Ascending aorta (tissue), 2 donors: ENCODE measurements at regions not wholly inside any gene's neighbourhood (a gene's known extent, or its start where the extent isn't known, plus 50 kb on each side); places are given as distances from the start of the nearest gene placed in this dataset.
A peak's percentile ranks its signal among the peaks of the same experiment; 100 is the strongest.

ENCODE experiments used
- DNase-seq, 2 donors: peaks; one replicate each; pipeline ENCODE4 v3.0.0-alpha.2; 2019; ENCODE audit warnings: low spot score in 2 of 2
- H3K27ac ChIP-seq, 2 donors: fragments of 200-600 bp; sonication (generic); one replicate each; pipeline ENCODE4 v1.5.1; 2016 to 2017; ENCODE audit warnings: mild to moderate bottlenecking in 1 of 2
- H3K27me3 ChIP-seq: fragments of 200-600 bp; sonication (generic); one replicate; pipeline ENCODE4 v1.5.1; 2017
- H3K36me3 ChIP-seq, 2 donors: fragments of 200-600 bp; sonication (generic); one replicate each; pipeline ENCODE4 v1.5.1; 2016
- H3K4me1 ChIP-seq, 2 donors: fragments of 200-600 bp; sonication (generic); one replicate each; pipeline ENCODE4 v1.5.1; 2016 to 2017; ENCODE audit warnings: mild to moderate bottlenecking in 1 of 2
- H3K4me3 ChIP-seq, 2 donors: fragments of 200-600 bp; sonication (generic); one replicate each; pipeline ENCODE4 v1.5.1; 2016 to 2017; ENCODE audit warnings: mild to moderate bottlenecking in 1 of 2
- H3K9me3 ChIP-seq, 2 donors: fragments of 200-600 bp; sonication (generic); one replicate each; pipeline ENCODE4 v1.5.1; 2016
- intact Hi-C: fragments of 100-400 bp; cut with DNase I; formaldehyde crosslinking; loops from one replicate; pipeline ENCODE4 v1.15.1; 2023
- TF ChIP-seq, protein P1 (sequence below), 3 experiments: fragments of 200-600 bp in 2 of 3; fragments of 450-650 bp in 1 of 3; sonication (generic) in 2 of 3; IDR thresholded peaks; one replicate each; pipeline ENCODE4 v1.5.1; 2016 to 2019; ENCODE audit warnings: antibody characterized with exemption in 3 of 3, mild to moderate bottlenecking in 1 of 3, moderate library complexity in 1 of 3

DNA sequence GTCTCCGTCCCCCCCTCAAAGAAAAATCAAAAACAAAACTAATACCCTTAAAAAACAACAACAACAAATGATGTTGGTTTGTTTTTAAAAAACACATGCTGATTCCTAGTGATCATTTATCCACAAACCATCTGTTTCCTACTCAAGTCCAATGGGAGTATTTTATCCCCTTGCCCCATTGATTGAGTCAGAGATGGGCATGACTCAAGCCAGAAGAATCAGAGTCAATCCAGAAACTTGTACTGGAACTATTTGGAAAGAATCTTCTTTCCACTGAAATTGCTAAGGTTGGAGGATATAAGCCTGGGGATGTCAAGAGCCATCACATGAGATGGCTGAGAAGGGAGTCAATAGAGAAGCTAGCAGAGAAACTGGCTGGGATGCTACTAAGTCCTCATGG is 176.4 kb downstream of the MIS18A start:
- no peak overlapping the region for H3K27ac ChIP-seq
- no peak overlapping the region for H3K4me3 ChIP-seq
- H3K9me3 ChIP-seq: no peaks in the 10 kb centered on the region
- H3K4me1 ChIP-seq: no peaks in the 10 kb centered on the region
- DNase-seq: no peak
- intact Hi-C loops: no loop called here
- no peaks in the 10 kb centered on the region for H3K27me3 ChIP-seq
- H3K36me3 ChIP-seq: no peaks in the 10 kb centered on the region
- TF ChIP-seq, protein P1, sequence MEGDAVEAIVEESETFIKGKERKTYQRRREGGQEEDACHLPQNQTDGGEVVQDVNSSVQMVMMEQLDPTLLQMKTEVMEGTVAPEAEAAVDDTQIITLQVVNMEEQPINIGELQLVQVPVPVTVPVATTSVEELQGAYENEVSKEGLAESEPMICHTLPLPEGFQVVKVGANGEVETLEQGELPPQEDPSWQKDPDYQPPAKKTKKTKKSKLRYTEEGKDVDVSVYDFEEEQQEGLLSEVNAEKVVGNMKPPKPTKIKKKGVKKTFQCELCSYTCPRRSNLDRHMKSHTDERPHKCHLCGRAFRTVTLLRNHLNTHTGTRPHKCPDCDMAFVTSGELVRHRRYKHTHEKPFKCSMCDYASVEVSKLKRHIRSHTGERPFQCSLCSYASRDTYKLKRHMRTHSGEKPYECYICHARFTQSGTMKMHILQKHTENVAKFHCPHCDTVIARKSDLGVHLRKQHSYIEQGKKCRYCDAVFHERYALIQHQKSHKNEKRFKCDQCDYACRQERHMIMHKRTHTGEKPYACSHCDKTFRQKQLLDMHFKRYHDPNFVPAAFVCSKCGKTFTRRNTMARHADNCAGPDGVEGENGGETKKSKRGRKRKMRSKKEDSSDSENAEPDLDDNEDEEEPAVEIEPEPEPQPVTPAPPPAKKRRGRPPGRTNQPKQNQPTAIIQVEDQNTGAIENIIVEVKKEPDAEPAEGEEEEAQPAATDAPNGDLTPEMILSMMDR (IDR thresholded peaks at IDR 0.05): no peak

DNA sequence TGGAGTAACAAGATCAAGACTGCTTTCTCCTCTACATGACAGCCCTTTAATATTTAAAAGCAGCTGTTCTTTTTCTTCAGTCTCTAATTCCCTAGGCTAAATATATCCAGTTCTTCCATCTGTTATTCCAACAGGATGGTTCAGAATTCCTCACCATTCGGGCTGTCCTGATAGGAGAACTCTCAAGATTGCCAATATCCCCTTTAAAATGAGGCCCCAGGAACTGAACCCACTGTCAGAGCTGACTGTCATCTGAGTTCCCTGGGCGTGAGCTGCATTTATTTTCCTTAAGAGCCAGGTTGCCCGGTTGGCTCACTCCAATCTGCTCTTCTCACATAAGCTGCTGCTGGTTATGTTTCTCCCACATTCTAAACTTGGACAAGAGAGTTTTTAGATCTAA is 177.6 kb downstream of the MIS18A start:
- intact Hi-C loops: no loop called here
- H3K27ac ChIP-seq: no peak overlapping the region
- no peak for DNase-seq
- H3K9me3 ChIP-seq: no peaks in the 10 kb centered on the region
- H3K4me1 ChIP-seq: no peaks in the 10 kb centered on the region
- no peaks in the 10 kb centered on the region for H3K27me3 ChIP-seq
- H3K4me3 ChIP-seq: no peak overlapping the region
- H3K36me3 ChIP-seq: no peaks in the 10 kb centered on the region
- TF ChIP-seq, protein P1 (IDR thresholded peaks at IDR 0.05): no peak

DNA sequence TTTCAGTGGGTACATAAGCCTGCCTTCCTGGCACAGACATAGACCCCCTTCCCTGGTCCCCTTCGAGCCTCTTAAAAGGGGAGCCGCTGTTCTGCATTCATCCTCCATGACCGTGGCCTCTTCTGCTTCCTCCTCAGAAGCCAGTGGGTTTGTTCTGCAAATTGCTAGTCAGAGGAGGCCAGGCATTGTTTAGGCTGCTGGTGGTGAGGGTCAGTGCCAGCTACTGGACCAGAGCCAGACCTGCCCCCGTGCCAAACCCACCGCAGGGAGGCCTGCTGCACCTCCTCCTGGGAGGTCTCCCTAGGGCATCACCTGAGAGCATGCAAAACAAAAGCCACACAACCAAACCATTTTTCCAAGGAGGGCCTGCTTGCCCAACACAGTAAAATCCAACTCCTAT is 178.4 kb downstream of the MIS18A start:
- Histone ChIP-seq H3K27ac (no peak overlapping the region), H3K27me3 (no peaks in the 10 kb centered on the region), H3K36me3 (no peaks in the 10 kb centered on the region), H3K4me1 (no peaks in the 10 kb centered on the region), H3K4me3 (no peak overlapping the region), H3K9me3 (no peaks in the 10 kb centered on the region)
- intact Hi-C loops: no loop called here
- TF ChIP-seq, protein P1 (IDR thresholded peaks at IDR 0.05): no peak
- DNase-seq: no peak

DNA sequence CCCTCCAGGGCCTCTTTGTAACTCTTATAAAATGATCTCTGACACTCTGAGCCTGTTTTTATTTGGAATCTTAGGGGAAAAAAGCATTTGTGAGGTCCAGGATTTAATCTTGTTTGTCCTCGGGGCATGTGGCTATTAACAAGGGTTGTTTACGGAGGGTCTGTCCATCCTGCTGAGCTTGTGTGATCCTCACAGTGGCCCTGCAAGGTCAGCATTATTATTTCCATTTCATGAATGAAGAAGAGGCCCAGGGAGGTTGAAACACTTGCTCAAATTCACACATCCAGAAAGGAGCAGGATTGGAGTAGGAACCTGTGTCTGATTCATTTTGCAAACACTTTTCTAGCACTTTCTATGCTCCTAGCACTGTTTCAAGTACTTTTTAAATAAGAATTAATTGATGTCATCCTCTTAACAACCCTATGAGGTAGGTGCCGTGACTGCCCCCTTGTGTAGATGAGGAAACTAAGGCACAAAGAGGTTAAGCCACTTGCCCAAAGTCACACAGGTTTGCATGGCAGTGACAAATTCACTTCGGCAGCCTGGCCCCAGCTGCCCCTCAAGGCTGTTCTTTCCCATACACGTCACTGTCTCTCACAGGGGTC is 178.9 kb downstream of the MIS18A start:
- TF ChIP-seq, protein P1 (IDR thresholded peaks at IDR 0.05): no peak
- no peak overlapping the region for H3K4me3 ChIP-seq
- no peaks in the 10 kb centered on the region for H3K27me3 ChIP-seq
- no peaks in the 10 kb centered on the region for H3K4me1 ChIP-seq
- intact Hi-C loops: no loop called here
- no peak for DNase-seq
- H3K9me3 ChIP-seq: no peaks in the 10 kb centered on the region
- no peak overlapping the region for H3K27ac ChIP-seq
- H3K36me3 ChIP-seq: no peaks in the 10 kb centered on the region

DNA sequence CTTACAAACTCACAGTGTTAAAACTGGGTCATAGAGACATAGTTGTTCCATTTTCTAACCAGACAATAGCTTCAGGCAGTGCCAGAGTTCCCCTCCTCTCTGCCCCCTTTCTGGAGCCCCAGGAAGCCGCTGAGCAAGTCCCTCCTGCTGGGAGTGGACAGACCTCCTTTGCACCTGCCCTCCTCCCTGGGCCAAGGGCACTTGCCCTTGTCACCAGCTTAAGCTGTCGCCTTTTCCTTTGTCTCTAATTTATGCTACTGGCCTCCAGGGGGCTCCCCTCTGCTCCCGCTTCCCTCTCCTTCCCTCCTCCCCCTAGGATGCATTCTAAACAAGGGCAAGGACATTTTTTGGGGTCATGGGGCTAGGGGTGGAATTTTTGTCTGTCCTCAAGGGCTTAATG is 182.4 kb downstream of the MIS18A start:
- intact Hi-C loops: no loop called here
- Histone ChIP-seq H3K9me3 (no peaks in the 10 kb centered on the region), H3K27ac (no peak overlapping the region), H3K36me3 (no peaks in the 10 kb centered on the region), H3K4me1 (peaks cover 0 to 3% of the 10 kb centered on the region in 2 donors), H3K4me3 (no peak overlapping the region), H3K27me3 (no peaks in the 10 kb centered on the region)
- no peak for DNase-seq
- TF ChIP-seq, protein P1 (IDR thresholded peaks at IDR 0.05): peak in 1 of 3 experiments; percentile 31

DNA sequence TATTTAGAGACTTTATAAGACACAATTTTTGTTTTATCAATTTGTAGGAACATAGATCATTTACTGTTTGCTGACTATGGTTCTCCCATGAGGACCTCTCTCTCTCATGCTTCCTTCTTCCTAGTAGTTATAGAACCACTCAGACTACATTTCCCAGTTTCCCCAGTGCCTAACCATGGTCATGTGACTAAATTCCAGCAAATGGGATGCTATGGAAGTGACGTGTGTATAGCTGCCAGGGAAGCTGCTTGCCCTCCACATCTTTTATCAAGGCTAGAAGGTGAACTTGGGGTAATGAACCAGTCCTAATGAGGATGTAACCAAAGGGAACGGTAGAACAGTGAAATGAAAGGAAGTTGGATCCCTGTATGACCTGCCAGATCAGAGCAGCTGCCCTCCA is 184.0 kb downstream of the MIS18A start:
- H3K27ac ChIP-seq: no peak overlapping the region
- H3K4me3 ChIP-seq: no peak overlapping the region
- peaks cover 0 to 3% of the 10 kb centered on the region in 2 donors for H3K4me1 ChIP-seq
- no peaks in the 10 kb centered on the region for H3K36me3 ChIP-seq
- no peaks in the 10 kb centered on the region for H3K9me3 ChIP-seq
- TF ChIP-seq, protein P1 (IDR thresholded peaks at IDR 0.05): no peak
- no peak for DNase-seq
- no peaks in the 10 kb centered on the region for H3K27me3 ChIP-seq
- intact Hi-C loops: no loop called here
